ENCODE measurements at regions not wholly inside any gene's neighbourhood (a gene's known extent, or its start where the extent isn't known, plus 50 kb on each side); places are given as distances from the start of the nearest gene placed in this dataset.

DNA sequence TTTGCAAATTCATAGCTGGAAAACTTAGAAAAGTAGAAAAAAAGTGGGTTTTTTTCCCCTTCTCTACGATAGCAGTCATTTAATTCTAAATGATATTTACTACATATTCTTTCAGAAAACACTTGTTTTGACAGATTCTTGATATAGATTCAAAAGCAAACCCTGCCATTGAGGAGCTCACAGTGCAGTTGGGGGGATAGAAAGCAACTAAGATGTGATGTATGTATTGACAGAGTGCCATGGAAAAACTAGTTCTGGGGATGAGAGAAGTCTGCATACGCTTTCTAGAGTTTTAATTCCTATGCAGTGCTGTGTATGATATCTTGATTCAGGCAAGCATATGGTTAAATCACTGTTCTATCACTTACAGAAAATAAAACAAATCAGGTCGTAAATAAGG is 436.6 kb upstream of the GHITM start:
- Histone ChIP-seq H3K4me3 (ENCODE audit: extremely low read depth in 1 of 4, insufficient read depth in 2 of 4, low read depth in 3 of 4, low read length in 4 of 4) (no peak overlapping the region), H4K20me1 (replicated peaks in 1 of 2; ENCODE audit: control insufficient read depth in 1 of 2, insufficient read depth in 2 of 2, low read length in 2 of 2) (no peaks in the 10 kb centered on the region), H3K79me1 (ENCODE audit: low read depth, low read length) (no peaks in the 10 kb centered on the region), H3K4me1 (replicated peaks in 1 of 4; ENCODE audit: control insufficient read depth in 3 of 4, insufficient read depth in 4 of 4, low read length in 3 of 4) (no peaks in the 10 kb centered on the region), H3K4me2 (ENCODE audit: insufficient read depth in 1 of 2, low read depth in 2 of 2, low read length in 2 of 2) (no peak overlapping the region), H3K27ac (ENCODE audit: low read depth, low read length) (no peak overlapping the region), H3K9me3 (ENCODE audit: insufficient read depth in 2 of 2, low read depth in 1 of 2, low read length in 1 of 2) (no peaks in the 10 kb centered on the region; a peak in 1 of 4 replicates), H2BK12ac (ENCODE audit: low read depth, low read length) (no peak overlapping the region), H4K5ac (ENCODE audit: insufficient read length, low read depth, low read length) (no peak overlapping the region), H2BK5ac (ENCODE audit: low read depth, low read length) (no peak overlapping the region), H3K14ac (ENCODE audit: insufficient read length) (no peak overlapping the region), H2AFZ (ENCODE audit: low read length) (no peak overlapping the region), H2BK20ac (ENCODE audit: low read length) (no peak overlapping the region), H3K79me2 (ENCODE audit: control insufficient read depth in 1 of 2, insufficient read depth in 2 of 2, low read length in 2 of 2) (no peaks in the 10 kb centered on the region), H4K8ac (ENCODE audit: extremely low read depth, insufficient read depth, low read length) (no peak overlapping the region), H3K56ac (replicated peaks; ENCODE audit: insufficient read length, low read depth, low read length) (no peak overlapping the region), H2BK120ac (replicated peaks; ENCODE audit: low read depth, low read length) (no peak overlapping the region), H3K23me2 (ENCODE audit: low read depth, low read length) (no peaks in the 10 kb centered on the region), H3K23ac (ENCODE audit: insufficient read length) (no peak overlapping the region), H3K36me3 (ENCODE audit: control insufficient read depth in 2 of 4, insufficient read depth in 4 of 4, low read length in 3 of 4) (no peaks in the 10 kb centered on the region), H2AK5ac (ENCODE audit: low read depth, low read length) (no peak overlapping the region), H2BK15ac (ENCODE audit: low read length) (no peak overlapping the region), H3K18ac (ENCODE audit: extremely low read depth, low read length) (no peak overlapping the region), H3K4ac (replicated peaks; ENCODE audit: insufficient read length, low read depth, low read length) (no peak overlapping the region), H4K91ac (replicated peaks; ENCODE audit: insufficient read length, low read length) (no peak overlapping the region), H3K9ac (replicated peaks in 1 of 4; ENCODE audit: extremely low read depth in 1 of 4, low read depth in 3 of 4, low read length in 3 of 4) (no peak overlapping the region), H3K27me3 (replicated peaks in 1 of 4; ENCODE audit: control insufficient read depth in 3 of 4, extremely low read depth in 1 of 4, insufficient read depth in 3 of 4, low read length in 3 of 4) (peaks cover 0 to 1% (median 0%) of the 10 kb centered on the region in 4 experiments; a peak in 1 of 7 replicates)
- TF ChIP-seq EZH2 (IDR thresholded peaks at IDR 0.05; ENCODE audit: low read depth, low read length, severe bottlenecking), result no peak
- TF ChIP-seq CHD2 (IDR thresholded peaks at IDR 0.05; ENCODE audit: low read length), result no peak
- TF ChIP-seq POU5F1 (IDR thresholded peaks at IDR 0.05; ENCODE audit: low read depth, low read length), result no peak
- DNase-seq (ENCODE audit: low read depth in 1 of 2, low spot score in 2 of 2), result no peak
- WGBS, 2 experiments (ENCODE audit: extremely low coverage in 1 of 2, insufficient coverage in 1 of 2, insufficient read length in 1 of 2, insufficient replicate concordance in 2 of 2, low coverage in 1 of 2, low lambda C conversion rate in 2 of 2, missing lambda C conversion rate in 1 of 2), result 86% methylated on average over 3 of the region's 3 CpGs; no CpG with 5 or more reads in 1 of the 2 experiments
- FAIRE-seq, result no peak
- CTCF ChIA-PET (ENCODE audit: partially characterized antibody), result no interaction called here
- POLR2A ChIA-PET (ENCODE audit: partially characterized antibody), result no interaction called here
